Mesothelial cell of epicardium (in vitro differentiated cells): ENCODE measurements at regions not wholly inside any gene's neighbourhood (a gene's known extent, or its start where the extent isn't known, plus 50 kb on each side); places are given as distances from the start of the nearest gene placed in this dataset.

ENCODE experiments used
- DNase-seq, 2 experiments: peaks; one replicate each; pipeline ENCODE4 v3.0.0; 2021; ENCODE audit warnings: low spot score in 2 of 2; ENCODE audit not compliant: unreplicated experiment in 2 of 2
- H3K27ac Mint-ChIP-seq: 2 replicates; pipeline ENCODE4 v1.8.0; 2021; ENCODE audit warnings: mixed read lengths
- H3K27me3 Mint-ChIP-seq: 2 replicates; pipeline ENCODE4 v1.8.0; 2021; ENCODE audit warnings: low read depth, mixed read lengths
- H3K36me3 Mint-ChIP-seq: 2 replicates; pipeline ENCODE4 v1.8.0; 2021; ENCODE audit warnings: mixed read lengths
- H3K4me1 Mint-ChIP-seq: 2 replicates; pipeline ENCODE4 v1.8.0; 2021; ENCODE audit warnings: mixed read lengths
- H3K4me3 Mint-ChIP-seq: 2 replicates; pipeline ENCODE4 v1.8.0; 2021; ENCODE audit warnings: mild to moderate bottlenecking, moderate library complexity, mixed read lengths
- H3K9me3 Mint-ChIP-seq: 2 replicates; pipeline ENCODE4 v1.8.0; 2021; ENCODE audit warnings: mixed read lengths
- CTCF ChIP-seq: fragments of 200-600 bp; sonication (generic); IDR thresholded peaks from one replicate; pipeline ENCODE4 v1.5.0; 2021; ENCODE audit warnings: antibody characterized with exemption; ENCODE audit not compliant: unreplicated experiment

- no peaks in the 10 kb centered on the region for H3K27me3 Mint-ChIP-seq
- H3K27ac Mint-ChIP-seq = no peak overlapping the region
- TF ChIP-seq CTCF = no peak
- DNase-seq = no peak
- peaks cover 5% of the 10 kb centered on the region for H3K4me1 Mint-ChIP-seq
- no peak overlapping the region for H3K4me3 Mint-ChIP-seq
- no peaks in the 10 kb centered on the region for H3K36me3 Mint-ChIP-seq
- H3K9me3 Mint-ChIP-seq = no peaks in the 10 kb centered on the region
These were observed 349.4 kb upstream of the DCBLD2 start for GRCh38 chr3:99250821-99251355.

GRCh38 chr3:99250272-99250671 is 348.8 kb upstream of the DCBLD2 start:
- H3K4me3 Mint-ChIP-seq = no peak overlapping the region
- H3K36me3 Mint-ChIP-seq = no peaks in the 10 kb centered on the region
- H3K27me3 Mint-ChIP-seq = no peaks in the 10 kb centered on the region
- DNase-seq = no peak
- peaks cover 5% of the 10 kb centered on the region for H3K4me1 Mint-ChIP-seq
- H3K27ac Mint-ChIP-seq = no peak overlapping the region
- no peaks in the 10 kb centered on the region for H3K9me3 Mint-ChIP-seq
- TF ChIP-seq CTCF = no peak

DNA sequence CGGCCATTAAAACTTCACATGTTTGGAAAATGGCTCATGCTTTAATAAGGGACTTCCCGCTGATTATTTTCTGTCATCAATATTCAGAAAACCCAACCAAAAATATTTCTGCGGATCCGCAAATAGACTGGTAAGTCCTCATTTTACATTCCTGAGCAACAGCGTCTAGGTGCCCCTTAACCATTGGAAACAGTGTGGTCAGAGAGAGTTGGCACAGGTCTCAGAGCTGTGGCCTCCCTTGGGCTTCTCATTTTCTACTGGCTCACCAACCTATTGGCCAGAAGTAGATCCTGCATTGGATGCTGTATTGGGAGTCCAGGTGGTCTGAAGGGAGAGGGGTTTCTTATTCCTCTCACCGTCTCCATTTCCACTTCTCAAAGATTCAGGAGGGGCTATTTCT is 348.1 kb upstream of the DCBLD2 start:
- H3K36me3 Mint-ChIP-seq = no peaks in the 10 kb centered on the region
- H3K9me3 Mint-ChIP-seq = peaks cover 3% of the 10 kb centered on the region
- peaks cover 5% of the 10 kb centered on the region for H3K4me1 Mint-ChIP-seq
- no peak for DNase-seq
- H3K27ac Mint-ChIP-seq = no peak overlapping the region
- TF ChIP-seq CTCF = no peak
- H3K4me3 Mint-ChIP-seq = no peak overlapping the region
- H3K27me3 Mint-ChIP-seq = no peaks in the 10 kb centered on the region

DNA sequence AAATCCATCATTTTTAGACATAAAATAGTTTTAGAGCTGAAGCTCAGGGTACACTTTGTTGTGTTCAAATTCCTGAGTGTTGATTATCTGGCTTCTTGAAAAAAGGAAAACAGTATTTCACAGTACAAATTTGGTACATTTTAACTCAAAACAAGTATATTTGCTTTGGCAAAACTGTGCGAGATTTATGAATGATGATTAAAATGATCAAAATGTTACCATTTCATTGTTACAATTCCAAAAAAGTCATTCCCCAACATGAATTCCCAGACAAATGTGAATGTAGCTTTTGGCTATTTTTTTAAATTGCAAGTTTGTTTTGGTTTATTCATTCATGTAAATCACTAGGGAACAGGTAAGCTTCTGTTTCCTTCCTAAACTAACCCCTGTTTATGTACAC is 347.4 kb upstream of the DCBLD2 start:
- no peak for DNase-seq
- H3K4me1 Mint-ChIP-seq = peaks cover 5% of the 10 kb centered on the region
- H3K27ac Mint-ChIP-seq = no peak overlapping the region

GRCh38 chr3:99248130-99248529 is 346.6 kb upstream of the DCBLD2 start:
- Mint-ChIP-seq H3K36me3 (no peaks in the 10 kb centered on the region), H3K9me3 (peaks cover 3% of the 10 kb centered on the region), H3K4me1 (peaks cover 5% of the 10 kb centered on the region), H3K27ac (no peak overlapping the region), H3K4me3 (no peak overlapping the region), H3K27me3 (no peaks in the 10 kb centered on the region)
- TF ChIP-seq CTCF = no peak
- DNase-seq = no peak

More for the DNA sequence above, 347.4 kb upstream of the DCBLD2 start:
- no peak overlapping the region for H3K4me3 Mint-ChIP-seq
- TF ChIP-seq CTCF = no peak
- no peaks in the 10 kb centered on the region for H3K36me3 Mint-ChIP-seq
- peaks cover 3% of the 10 kb centered on the region for H3K9me3 Mint-ChIP-seq
- no peaks in the 10 kb centered on the region for H3K27me3 Mint-ChIP-seq
